Urinary bladder (tissue), 3 donors: ENCODE measurements at regions not wholly inside any gene's neighbourhood (a gene's known extent, or its start where the extent isn't known, plus 50 kb on each side); places are given as distances from the start of the nearest gene placed in this dataset.
"Not testable (repeated sequence)": the region's sequence is repeated elsewhere in the genome, so short reads cannot be mapped to it uniquely, and the experiment has no call there.

Experiments used
- DNase-seq: peaks from one replicate; pipeline ENCODE4 v3.0.0-alpha.2; 2015; ENCODE audit errors: extremely low spot score
- H3K27ac ChIP-seq: one replicate; pipeline ENCODE4 v1.5.1; 2013; ENCODE audit warnings: low read depth, mild to moderate bottlenecking, moderate library complexity
- H3K36me3 ChIP-seq: one replicate; pipeline ENCODE4 v1.6.1; 2013; ENCODE audit warnings: mild to moderate bottlenecking, moderate library complexity; ENCODE audit not compliant: insufficient read depth
- H3K4me1 ChIP-seq: one replicate; pipeline ENCODE4 v1.6.1; 2013; ENCODE audit warnings: mild to moderate bottlenecking, moderate library complexity; ENCODE audit not compliant: insufficient read depth
- H3K4me3 ChIP-seq: one replicate; pipeline ENCODE4 v1.5.1; 2013; ENCODE audit warnings: low read depth, low read length
- WGBS: extraction: QIAGEN DNeasy Blood & Tissue Kit; methylation state at CpG from one replicate; pipeline ENCODE4 v1.1.7; 2013; 5-methylcytosine and 5-hydroxymethylcytosine counted together
- donor health status: healthy with polysubstance abuse.
- donor health status: healthy.

- H3K4me3 ChIP-seq: no peak overlapping the region
- H3K36me3 ChIP-seq: no peaks in the 10 kb centered on the region
- DNase-seq: no peak
- no peaks in the 10 kb centered on the region for H3K4me1 ChIP-seq
- no peak overlapping the region for H3K27ac ChIP-seq
- 70% methylated on average over 5 of the region's 5 CpGs for WGBS
Measured at GRCh38 chr15:77904901-77905300, 172.6 kb downstream of the TBC1D2B start.

GRCh38 chr15:77904436-77904821, 173.1 kb downstream of the TBC1D2B start:
- WGBS: 81% methylated on average over 5 of the region's 5 CpGs
- Histone ChIP-seq H3K27ac (no peak overlapping the region), H3K36me3 (no peaks in the 10 kb centered on the region), H3K4me3 (no peak overlapping the region), H3K4me1 (no peaks in the 10 kb centered on the region)
- DNase-seq: no peak

GRCh38 chr15:77903761-77904435, 173.6 kb downstream of the TBC1D2B start:
- not testable (repeated sequence) for H3K36me3 ChIP-seq, H3K4me1 ChIP-seq, H3K4me3 ChIP-seq, DNase-seq, H3K27ac ChIP-seq
- 92% methylated on average over 30 of the region's 30 CpGs for WGBS

GRCh38 chr15:77902921-77903760, 174.4 kb downstream of the TBC1D2B start:
- not testable (repeated sequence) for DNase-seq, H3K4me1 ChIP-seq, H3K27ac ChIP-seq, H3K36me3 ChIP-seq, H3K4me3 ChIP-seq
- WGBS: 53% methylated on average over 13 of the region's 13 CpGs

GRCh38 chr15:77901921-77902750, 175.4 kb downstream of the TBC1D2B start:
- Histone ChIP-seq H3K27ac (no peak overlapping the region), H3K4me3 (no peak overlapping the region), H3K36me3 (no peaks in the 10 kb centered on the region), H3K4me1 (no peaks in the 10 kb centered on the region)
- 87% methylated on average over 13 of the region's 13 CpGs for WGBS
- DNase-seq: no peak

GRCh38 chr15:77901251-77901881, 176.1 kb downstream of the TBC1D2B start:
- no peak for DNase-seq
- WGBS: 90% methylated on average over 18 of the region's 18 CpGs
- Histone ChIP-seq H3K4me1 (no peaks in the 10 kb centered on the region), H3K4me3 (no peak overlapping the region), H3K27ac (no peak overlapping the region), H3K36me3 (no peaks in the 10 kb centered on the region)

GRCh38 chr15:77900331-77900963, 177.1 kb downstream of the TBC1D2B start:
- not testable (repeated sequence) for H3K36me3 ChIP-seq, H3K4me3 ChIP-seq, H3K4me1 ChIP-seq, H3K27ac ChIP-seq, DNase-seq
- 64% methylated on average over 24 of the region's 24 CpGs for WGBS

GRCh38 chr15:77899776-77900175, 177.7 kb downstream of the TBC1D2B start:
- WGBS: 82% methylated on average over 7 of the region's 8 CpGs
- not testable (repeated sequence) for H3K27ac ChIP-seq, DNase-seq, H3K36me3 ChIP-seq, H3K4me1 ChIP-seq, H3K4me3 ChIP-seq

GRCh38 chr15:77898811-77899730, 178.4 kb downstream of the TBC1D2B start:
- 91% methylated on average over 34 of the region's 34 CpGs for WGBS

GRCh38 chr15:77897896-77898406, 179.6 kb downstream of the TBC1D2B start:
- no peak overlapping the region for H3K4me3 ChIP-seq
- no peaks in the 10 kb centered on the region for H3K36me3 ChIP-seq
- DNase-seq: no peak
- WGBS: 96% methylated on average over 12 of the region's 12 CpGs
- no peak overlapping the region for H3K27ac ChIP-seq
- H3K4me1 ChIP-seq: no peaks in the 10 kb centered on the region

More at GRCh38 chr15:77898811-77899730, 178.4 kb downstream of the TBC1D2B start:
- Histone ChIP-seq H3K4me1 (no peaks in the 10 kb centered on the region), H3K4me3 (no peak overlapping the region), H3K36me3 (no peaks in the 10 kb centered on the region), H3K27ac (no peak overlapping the region)
- no peak for DNase-seq

- not testable (repeated sequence) for H3K4me1 ChIP-seq, DNase-seq
Measured at GRCh38 chr15:77897113-77897895, 180.2 kb downstream of the TBC1D2B start.

More at GRCh38 chr15:77897113-77897895, 180.2 kb downstream of the TBC1D2B start:
- WGBS: 94% methylated on average over 36 of the region's 37 CpGs
- H3K4me3 ChIP-seq, H3K27ac ChIP-seq, H3K36me3 ChIP-seq: not testable (repeated sequence)
